Testis (tissue), 2 donors: ENCODE measurements at regions not wholly inside any gene's neighbourhood (a gene's known extent, or its start where the extent isn't known, plus 50 kb on each side); places are given as distances from the start of the nearest gene placed in this dataset.

Experiments used
- POLR2A ChIP-seq: fragments of 450-650 bp; IDR thresholded peaks from one replicate; pipeline ENCODE4 v1.6.1; 2017; ENCODE audit warnings: antibody characterized with exemption, mild to moderate bottlenecking, moderate library complexity
- TF ChIP-seq, protein P1 (sequence below), 3 experiments: fragments of 450-650 bp in 2 of 3; fragments of 200-600 bp in 1 of 3; sonication (generic) in 1 of 3; IDR thresholded peaks; one replicate each; pipeline ENCODE4 v1.5.1; 2016 to 2019; ENCODE audit warnings: antibody characterized with exemption in 3 of 3, mild to moderate bottlenecking in 2 of 3, moderate library complexity in 1 of 3

DNA sequence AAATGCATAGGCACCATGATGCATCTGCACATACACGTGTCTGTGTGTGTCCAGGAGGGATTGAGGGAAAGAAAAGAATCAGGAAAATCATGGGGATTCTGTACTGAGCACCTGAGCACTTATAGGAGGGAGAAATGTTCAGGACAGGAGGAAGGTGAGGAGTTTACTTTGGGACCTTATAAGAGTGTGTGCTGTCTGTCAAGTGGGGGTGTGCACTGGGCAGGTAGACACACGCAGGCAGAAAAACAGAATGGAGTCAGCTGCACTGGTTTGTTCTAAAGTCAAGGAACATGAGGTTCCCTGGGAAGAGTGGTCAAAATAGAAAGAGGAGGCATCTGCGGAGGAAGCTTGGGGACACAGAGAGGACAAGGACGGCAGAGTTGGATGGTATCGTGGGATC lies 92.2 kb upstream of the KCTD1 start:
- TF ChIP-seq, protein P1, sequence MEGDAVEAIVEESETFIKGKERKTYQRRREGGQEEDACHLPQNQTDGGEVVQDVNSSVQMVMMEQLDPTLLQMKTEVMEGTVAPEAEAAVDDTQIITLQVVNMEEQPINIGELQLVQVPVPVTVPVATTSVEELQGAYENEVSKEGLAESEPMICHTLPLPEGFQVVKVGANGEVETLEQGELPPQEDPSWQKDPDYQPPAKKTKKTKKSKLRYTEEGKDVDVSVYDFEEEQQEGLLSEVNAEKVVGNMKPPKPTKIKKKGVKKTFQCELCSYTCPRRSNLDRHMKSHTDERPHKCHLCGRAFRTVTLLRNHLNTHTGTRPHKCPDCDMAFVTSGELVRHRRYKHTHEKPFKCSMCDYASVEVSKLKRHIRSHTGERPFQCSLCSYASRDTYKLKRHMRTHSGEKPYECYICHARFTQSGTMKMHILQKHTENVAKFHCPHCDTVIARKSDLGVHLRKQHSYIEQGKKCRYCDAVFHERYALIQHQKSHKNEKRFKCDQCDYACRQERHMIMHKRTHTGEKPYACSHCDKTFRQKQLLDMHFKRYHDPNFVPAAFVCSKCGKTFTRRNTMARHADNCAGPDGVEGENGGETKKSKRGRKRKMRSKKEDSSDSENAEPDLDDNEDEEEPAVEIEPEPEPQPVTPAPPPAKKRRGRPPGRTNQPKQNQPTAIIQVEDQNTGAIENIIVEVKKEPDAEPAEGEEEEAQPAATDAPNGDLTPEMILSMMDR (IDR thresholded peaks at IDR 0.05): no peak
- TF ChIP-seq POLR2A: no peak
